ENCODE measurements at regions not wholly inside any gene's neighbourhood (a gene's known extent, or its start where the extent isn't known, plus 50 kb on each side); places are given as distances from the start of the nearest gene placed in this dataset.

GRCh38 chr10:131641231-131641630, 259.6 kb upstream of the PPP2R2D start:
- ChIA-PET POLR2A (no interaction called here), CTCF (interaction anchor here (1.6 kb wide), 1 partner anchor 37 kb away, joined by 3 read pairs; no protein-coding TSS in a partner anchor)
- no peak for ATAC-seq
- no peak overlapping the region for H3K4me3 ChIP-seq
- peaks cover 19% of the 10 kb centered on the region; the same call in 1 of the 3 replicates for H3K9me3 ChIP-seq
- no peak overlapping the region for H3K27ac ChIP-seq
- TF ChIP-seq MAFK (IDR thresholded peaks at IDR 0.05; ENCODE audit: partially characterized antibody) (no peak), FOSB (CRISPR knock-in tag; IDR thresholded peaks at IDR 0.05) (no peak), JUN (IDR thresholded peaks at IDR 0.05) (no peak), ZSCAN20 (CRISPR knock-in tag; IDR thresholded peaks at IDR 0.05) (no peak), TP53 (CRISPR knock-in tag; IDR thresholded peaks at IDR 0.05) (no peak), POLR2A (IDR thresholded peaks at IDR 0.05; ENCODE audit: low read length) (no peak), KDM5A (IDR thresholded peaks at IDR 0.05) (no peak), BHLHE40 (IDR thresholded peaks at IDR 0.05; ENCODE audit: low read depth, low read length) (no peak), RNF2 (IDR thresholded peaks at IDR 0.05; ENCODE audit: borderline replicate concordance, low read depth) (no peak), FOXS1 (CRISPR knock-in tag; IDR thresholded peaks at IDR 0.05) (no peak), KDM1A (IDR thresholded peaks at IDR 0.05; ENCODE audit: low read depth) (no peak)
- TF ChIP-seq, protein P1, sequence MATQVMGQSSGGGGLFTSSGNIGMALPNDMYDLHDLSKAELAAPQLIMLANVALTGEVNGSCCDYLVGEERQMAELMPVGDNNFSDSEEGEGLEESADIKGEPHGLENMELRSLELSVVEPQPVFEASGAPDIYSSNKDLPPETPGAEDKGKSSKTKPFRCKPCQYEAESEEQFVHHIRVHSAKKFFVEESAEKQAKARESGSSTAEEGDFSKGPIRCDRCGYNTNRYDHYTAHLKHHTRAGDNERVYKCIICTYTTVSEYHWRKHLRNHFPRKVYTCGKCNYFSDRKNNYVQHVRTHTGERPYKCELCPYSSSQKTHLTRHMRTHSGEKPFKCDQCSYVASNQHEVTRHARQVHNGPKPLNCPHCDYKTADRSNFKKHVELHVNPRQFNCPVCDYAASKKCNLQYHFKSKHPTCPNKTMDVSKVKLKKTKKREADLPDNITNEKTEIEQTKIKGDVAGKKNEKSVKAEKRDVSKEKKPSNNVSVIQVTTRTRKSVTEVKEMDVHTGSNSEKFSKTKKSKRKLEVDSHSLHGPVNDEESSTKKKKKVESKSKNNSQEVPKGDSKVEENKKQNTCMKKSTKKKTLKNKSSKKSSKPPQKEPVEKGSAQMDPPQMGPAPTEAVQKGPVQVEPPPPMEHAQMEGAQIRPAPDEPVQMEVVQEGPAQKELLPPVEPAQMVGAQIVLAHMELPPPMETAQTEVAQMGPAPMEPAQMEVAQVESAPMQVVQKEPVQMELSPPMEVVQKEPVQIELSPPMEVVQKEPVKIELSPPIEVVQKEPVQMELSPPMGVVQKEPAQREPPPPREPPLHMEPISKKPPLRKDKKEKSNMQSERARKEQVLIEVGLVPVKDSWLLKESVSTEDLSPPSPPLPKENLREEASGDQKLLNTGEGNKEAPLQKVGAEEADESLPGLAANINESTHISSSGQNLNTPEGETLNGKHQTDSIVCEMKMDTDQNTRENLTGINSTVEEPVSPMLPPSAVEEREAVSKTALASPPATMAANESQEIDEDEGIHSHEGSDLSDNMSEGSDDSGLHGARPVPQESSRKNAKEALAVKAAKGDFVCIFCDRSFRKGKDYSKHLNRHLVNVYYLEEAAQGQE (IDR thresholded peaks at IDR 0.05): no peak
- TF ChIP-seq, protein P2, sequence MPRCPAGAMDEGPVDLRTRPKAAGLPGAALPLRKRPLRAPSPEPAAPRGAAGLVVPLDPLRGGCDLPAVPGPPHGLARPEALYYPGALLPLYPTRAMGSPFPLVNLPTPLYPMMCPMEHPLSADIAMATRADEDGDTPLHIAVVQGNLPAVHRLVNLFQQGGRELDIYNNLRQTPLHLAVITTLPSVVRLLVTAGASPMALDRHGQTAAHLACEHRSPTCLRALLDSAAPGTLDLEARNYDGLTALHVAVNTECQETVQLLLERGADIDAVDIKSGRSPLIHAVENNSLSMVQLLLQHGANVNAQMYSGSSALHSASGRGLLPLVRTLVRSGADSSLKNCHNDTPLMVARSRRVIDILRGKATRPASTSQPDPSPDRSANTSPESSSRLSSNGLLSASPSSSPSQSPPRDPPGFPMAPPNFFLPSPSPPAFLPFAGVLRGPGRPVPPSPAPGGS (IDR thresholded peaks at IDR 0.05): no peak
- TF ChIP-seq, protein P3, sequence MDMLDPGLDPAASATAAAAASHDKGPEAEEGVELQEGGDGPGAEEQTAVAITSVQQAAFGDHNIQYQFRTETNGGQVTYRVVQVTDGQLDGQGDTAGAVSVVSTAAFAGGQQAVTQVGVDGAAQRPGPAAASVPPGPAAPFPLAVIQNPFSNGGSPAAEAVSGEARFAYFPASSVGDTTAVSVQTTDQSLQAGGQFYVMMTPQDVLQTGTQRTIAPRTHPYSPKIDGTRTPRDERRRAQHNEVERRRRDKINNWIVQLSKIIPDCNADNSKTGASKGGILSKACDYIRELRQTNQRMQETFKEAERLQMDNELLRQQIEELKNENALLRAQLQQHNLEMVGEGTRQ (IDR thresholded peaks at IDR 0.05): no peak
- DNase-seq (ENCODE audit: low read depth in 1 of 2, low spot score in 1 of 2): no peak
- FAIRE-seq: no peak
- no peak overlapping the region for H3K4me2 ChIP-seq
- 29% methylated on average over 4 of the region's 4 CpGs for WGBS (ENCODE audit: missing lambda C conversion rate)
- H3K4me1 ChIP-seq: no peaks in the 10 kb centered on the region

DNA sequence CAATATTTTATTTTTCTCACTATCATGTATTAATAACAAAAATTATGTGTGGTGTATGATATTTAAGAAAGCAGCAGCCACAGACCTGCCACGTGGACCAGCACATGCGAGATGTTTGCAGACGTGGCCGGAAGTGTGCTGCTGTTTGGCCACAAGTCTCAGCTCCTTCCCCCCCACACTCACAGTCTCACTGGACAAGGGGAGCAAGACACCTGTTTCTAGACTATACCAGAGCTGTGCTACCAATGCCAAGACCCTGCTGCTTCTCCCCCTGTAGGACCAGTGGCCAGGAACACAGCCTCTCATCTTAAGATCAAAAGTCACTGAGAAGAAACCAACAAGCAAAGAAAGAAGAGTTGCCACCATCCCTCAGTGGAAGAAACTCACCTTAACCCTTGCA, 258.9 kb upstream of the PPP2R2D start:
- TF ChIP-seq MAZ (IDR thresholded peaks at IDR 0.05; ENCODE audit: borderline replicate concordance, low read depth, low read length) (no peak), JUNB (IDR thresholded peaks at IDR 0.05) (no peak), MAX (IDR thresholded peaks at IDR 0.05) (no peak), CBX2 (IDR thresholded peaks at IDR 0.05; ENCODE audit: borderline replicate concordance, low read depth) (no peak), CHD4 (IDR thresholded peaks at IDR 0.05; ENCODE audit: borderline replicate concordance) (no peak), POLR2AphosphoS2 (conservative IDR thresholded peaks at IDR 0.05; ENCODE audit: low read length) (no peak), FOSL2 (IDR thresholded peaks at IDR 0.05) (no peak), FOSL2 (CRISPR knock-in tag; IDR thresholded peaks at IDR 0.05) (no peak), ZFP36 (IDR thresholded peaks at IDR 0.05; ENCODE audit: borderline replicate concordance, partially characterized antibody) (no peak), NPAS2 (CRISPR knock-in tag; IDR thresholded peaks at IDR 0.05; ENCODE audit: borderline replicate concordance) (no peak), KDM1A (IDR thresholded peaks at IDR 0.05; ENCODE audit: low read depth) (no peak), NR3C1 (IDR thresholded peaks at IDR 0.05) (no peak), TFCP2L1 (CRISPR knock-in tag; IDR thresholded peaks at IDR 0.05) (no peak), GATA3 (IDR thresholded peaks at IDR 0.05; ENCODE audit: borderline replicate concordance) (no peak), SREBF2 (IDR thresholded peaks at IDR 0.05) (no peak), ESRRA (IDR thresholded peaks at IDR 0.05; ENCODE audit: borderline replicate concordance, low read length) (no peak), CEBPB (IDR thresholded peaks at IDR 0.05) (no peak)
- TF ChIP-seq, protein P3 (IDR thresholded peaks at IDR 0.05): no peak
- FAIRE-seq (no peak), DNase-seq (ENCODE audit: low read depth in 1 of 2, low spot score in 1 of 2) (no peak), ATAC-seq (no peak)
- Histone ChIP-seq H3K4me1 (no peaks in the 10 kb centered on the region), H3K4me3 (no peak overlapping the region), H3K4me2 (no peak overlapping the region), H3K27ac (no peak overlapping the region), H3K9me3 (peaks cover 19% of the 10 kb centered on the region; the same call in 1 of the 3 replicates)
- CTCF ChIA-PET: no interaction called here
- WGBS (ENCODE audit: missing lambda C conversion rate): 31% methylated on average over 4 of the region's 4 CpGs
- POLR2A ChIA-PET: no interaction called here
